Mucosa of stomach (tissue), 1 donor: ENCODE measurements at regions not wholly inside any gene's neighbourhood (a gene's known extent, or its start where the extent isn't known, plus 50 kb on each side); places are given as distances from the start of the nearest gene placed in this dataset.

ENCODE experiments used
- H3K27me3 ChIP-seq: one replicate; pipeline ENCODE4 v1.7.0; 2013; ENCODE audit warnings: mild to moderate bottlenecking, low read length; ENCODE audit not compliant: control insufficient read depth, insufficient read depth
- H3K36me3 ChIP-seq: one replicate; pipeline ENCODE4 v1.7.0; 2013; ENCODE audit warnings: low read length; ENCODE audit not compliant: control insufficient read depth, insufficient read depth
- H3K4me1 ChIP-seq: one replicate; pipeline ENCODE4 v1.7.0; 2013; ENCODE audit warnings: mild to moderate bottlenecking, low read length; ENCODE audit not compliant: control insufficient read depth, insufficient read depth
- H3K4me3 ChIP-seq: one replicate; pipeline ENCODE4 v1.7.0; 2013; ENCODE audit warnings: low read length
- H3K9ac ChIP-seq: one replicate; pipeline ENCODE4 v1.7.0; 2013; ENCODE audit warnings: mild to moderate bottlenecking, low read length, moderate library complexity
- H3K9me3 ChIP-seq: one replicate; pipeline ENCODE4 v1.7.0; 2013; ENCODE audit warnings: mild to moderate bottlenecking, low read length, moderate library complexity; ENCODE audit not compliant: control insufficient read depth
- donor health status: Pancreatic carcinoma.

DNA sequence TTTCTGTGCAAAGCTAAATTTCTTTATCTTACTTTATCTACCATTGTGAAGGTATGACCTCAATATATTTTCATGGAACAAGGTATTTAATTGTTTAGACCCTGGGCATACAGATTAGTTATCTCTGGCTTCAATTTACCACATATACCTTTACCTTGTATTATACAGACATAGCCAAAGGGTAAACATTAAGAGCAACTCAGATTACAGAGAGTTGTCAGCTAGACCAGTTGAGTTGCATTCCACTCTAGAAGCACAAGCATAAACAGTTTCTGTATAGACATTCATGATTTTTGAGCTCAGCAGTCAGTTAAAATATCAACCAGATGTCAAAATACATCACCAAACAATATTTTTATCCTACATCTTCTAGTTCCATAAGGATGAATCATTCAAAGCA, 857.3 kb upstream of the ZWINT start:
- Histone ChIP-seq H3K9me3 (no peaks in the 10 kb centered on the region), H3K4me3 (no peak overlapping the region), H3K36me3 (no peaks in the 10 kb centered on the region), H3K4me1 (no peaks in the 10 kb centered on the region), H3K27me3 (no peaks in the 10 kb centered on the region), H3K9ac (no peak overlapping the region)

DNA sequence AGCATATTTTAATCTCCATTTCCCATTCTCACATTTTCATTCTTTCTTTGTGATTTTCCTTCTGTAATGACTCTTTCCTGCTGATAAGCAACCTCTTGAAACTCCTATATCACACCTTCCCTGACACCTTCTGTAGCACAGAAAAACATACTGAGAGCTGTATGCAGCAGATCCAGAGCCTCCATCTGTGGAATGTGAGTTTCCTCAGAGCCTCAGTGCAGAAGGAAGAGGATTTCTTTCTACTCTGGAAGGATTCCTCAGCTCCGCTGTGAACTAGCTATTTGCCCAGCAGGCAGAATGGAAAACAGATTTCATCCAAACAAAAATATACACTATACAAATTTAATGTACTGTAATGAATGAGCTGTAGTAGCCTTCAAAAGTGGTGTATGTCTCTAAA, 841.3 kb upstream of the ZWINT start:
- Histone ChIP-seq H3K9ac (no peak overlapping the region), H3K9me3 (no peaks in the 10 kb centered on the region), H3K36me3 (no peaks in the 10 kb centered on the region), H3K4me3 (no peak overlapping the region), H3K27me3 (no peaks in the 10 kb centered on the region), H3K4me1 (no peaks in the 10 kb centered on the region)

DNA sequence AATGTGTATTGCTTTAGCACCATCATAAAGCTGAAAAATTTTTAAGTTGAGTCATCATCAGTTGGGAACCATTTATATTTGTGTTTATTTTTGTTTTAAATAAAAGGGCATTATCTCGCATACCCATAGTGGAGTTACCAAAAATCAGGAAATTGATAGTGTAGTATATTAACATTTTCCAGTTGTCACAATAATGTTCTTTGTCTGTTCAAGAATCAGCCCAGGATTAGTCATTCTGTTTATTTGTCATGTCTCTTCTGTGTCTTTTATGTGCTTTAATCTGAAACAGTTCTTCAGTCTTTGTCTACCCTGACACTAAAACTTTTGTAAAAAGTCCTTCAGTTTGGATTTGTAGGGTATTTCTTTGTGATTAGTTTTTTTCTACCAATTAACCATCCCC, 827.8 kb upstream of the ZWINT start:
- Histone ChIP-seq H3K27me3 (no peaks in the 10 kb centered on the region), H3K9ac (no peak overlapping the region), H3K4me1 (no peaks in the 10 kb centered on the region), H3K36me3 (no peaks in the 10 kb centered on the region), H3K4me3 (no peak overlapping the region), H3K9me3 (no peaks in the 10 kb centered on the region)

DNA sequence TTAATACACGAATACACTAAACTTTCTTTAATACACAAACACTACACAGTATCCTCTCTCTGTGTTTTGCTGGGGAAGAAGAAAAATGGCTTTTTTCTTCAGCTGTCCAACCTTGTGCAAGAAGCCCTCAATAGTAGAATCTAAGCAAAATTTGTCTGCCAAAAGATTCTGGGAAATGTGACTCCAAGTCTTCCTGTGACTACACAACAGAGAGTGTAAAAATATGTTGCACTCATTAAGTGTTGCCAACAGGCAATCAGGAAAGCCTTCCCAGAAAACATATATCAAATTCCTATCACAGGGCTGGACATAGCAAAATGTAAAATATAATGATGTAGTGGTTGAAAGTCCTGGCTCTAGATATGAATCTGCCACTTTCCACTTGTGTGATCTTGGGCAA, 825.1 kb upstream of the ZWINT start:
- H3K4me1 ChIP-seq = no peaks in the 10 kb centered on the region
- H3K27me3 ChIP-seq = no peaks in the 10 kb centered on the region
- H3K9ac ChIP-seq = no peak overlapping the region
- H3K4me3 ChIP-seq = no peak overlapping the region
- H3K36me3 ChIP-seq = no peaks in the 10 kb centered on the region
- H3K9me3 ChIP-seq = no peaks in the 10 kb centered on the region

DNA sequence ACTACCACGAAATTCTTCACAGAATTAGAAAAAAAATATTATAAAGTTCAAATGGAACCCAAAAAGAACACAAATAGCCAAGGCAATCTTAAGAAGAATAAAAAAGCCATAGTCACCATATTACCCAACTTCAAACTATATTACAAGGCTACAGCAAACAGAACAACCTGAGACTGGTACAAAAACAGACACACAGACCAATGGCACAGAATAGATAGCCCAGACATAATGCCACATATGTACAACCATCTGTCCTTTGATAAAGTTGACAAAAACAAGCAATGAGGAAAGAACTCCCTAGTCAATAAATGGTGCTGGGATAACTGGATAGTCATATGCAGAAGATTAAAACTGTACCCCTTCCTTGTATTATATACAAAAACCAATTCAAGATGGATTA, 808.5 kb upstream of the ZWINT start:
- no peak overlapping the region for H3K9ac ChIP-seq
- H3K4me1 ChIP-seq = no peaks in the 10 kb centered on the region
- no peaks in the 10 kb centered on the region for H3K9me3 ChIP-seq
- no peaks in the 10 kb centered on the region for H3K36me3 ChIP-seq
- H3K4me3 ChIP-seq = no peak overlapping the region
- no peaks in the 10 kb centered on the region for H3K27me3 ChIP-seq

DNA sequence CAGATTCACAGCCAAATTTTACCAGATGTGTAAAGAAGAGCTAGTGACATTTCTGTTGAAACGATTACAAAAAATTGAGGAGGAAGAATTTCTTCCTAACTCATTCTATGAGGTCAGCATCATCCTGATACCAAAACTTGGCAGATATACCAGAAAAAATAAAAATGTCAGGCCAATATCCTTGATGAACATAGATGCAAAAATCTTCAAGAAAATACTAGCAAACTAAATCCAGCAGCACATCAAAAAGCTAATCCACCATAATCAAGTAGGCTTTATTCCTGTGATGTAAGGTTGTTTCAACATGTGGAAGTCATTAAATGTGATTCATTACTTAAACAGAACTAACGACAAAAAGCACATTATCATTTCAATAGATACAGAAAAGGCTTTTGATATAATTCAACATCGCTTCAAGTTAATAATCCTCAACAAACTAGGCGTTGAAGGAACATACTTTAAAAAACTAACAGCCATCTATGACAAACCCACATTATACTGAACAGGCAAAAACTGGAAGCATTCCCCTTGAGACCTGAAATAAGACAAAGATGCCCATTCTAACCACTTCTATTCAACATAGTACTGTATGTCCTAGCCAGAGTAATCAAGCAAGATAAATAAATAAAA, 807.7 kb upstream of the ZWINT start:
- no peaks in the 10 kb centered on the region for H3K9me3 ChIP-seq
- no peaks in the 10 kb centered on the region for H3K36me3 ChIP-seq
- no peak overlapping the region for H3K4me3 ChIP-seq
- no peaks in the 10 kb centered on the region for H3K27me3 ChIP-seq
- H3K4me1 ChIP-seq = no peaks in the 10 kb centered on the region
- no peak overlapping the region for H3K9ac ChIP-seq

DNA sequence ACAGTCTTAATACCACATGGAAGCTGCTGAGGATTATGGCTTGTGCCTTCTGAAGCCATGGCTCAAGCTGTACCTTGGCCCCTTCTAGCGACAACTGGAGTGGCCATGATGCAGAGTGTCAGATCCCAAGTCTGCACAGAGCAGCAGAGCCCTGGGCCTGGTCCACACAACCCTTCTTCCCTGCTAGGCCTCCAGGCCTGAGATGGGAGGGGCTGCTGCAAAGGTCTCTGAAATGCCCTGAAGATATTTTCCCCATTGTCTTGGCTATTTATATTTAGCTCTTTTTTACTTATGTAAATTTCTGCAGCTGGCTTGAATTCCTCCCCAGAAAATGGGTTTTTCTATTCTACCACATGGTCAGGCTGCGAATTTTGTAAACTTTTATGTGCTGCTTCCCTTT, 804.6 kb upstream of the ZWINT start:
- no peaks in the 10 kb centered on the region for H3K27me3 ChIP-seq
- no peak overlapping the region for H3K9ac ChIP-seq
- no peaks in the 10 kb centered on the region for H3K9me3 ChIP-seq
- no peaks in the 10 kb centered on the region for H3K36me3 ChIP-seq
- no peaks in the 10 kb centered on the region for H3K4me1 ChIP-seq
- no peak overlapping the region for H3K4me3 ChIP-seq

DNA sequence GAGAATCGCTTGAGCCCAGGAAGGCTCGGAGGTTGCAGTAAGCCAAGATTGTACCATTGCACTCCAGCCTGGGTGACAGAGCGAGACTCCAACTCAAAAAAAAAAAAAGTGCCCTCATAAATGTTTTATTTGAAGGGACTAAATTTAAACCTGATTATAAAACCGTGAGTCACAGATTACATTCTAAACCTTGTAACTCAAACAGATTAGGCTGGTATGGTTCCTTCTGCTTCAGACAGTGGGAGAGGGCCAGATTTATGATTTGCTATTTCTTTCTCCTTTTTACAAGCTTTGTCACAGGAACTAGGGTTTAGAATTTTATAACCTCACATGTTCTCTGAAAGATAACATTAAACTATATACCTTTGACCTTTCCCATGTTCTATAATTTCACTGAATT, 801.2 kb upstream of the ZWINT start:
- Histone ChIP-seq H3K4me1 (no peaks in the 10 kb centered on the region), H3K4me3 (no peak overlapping the region), H3K36me3 (no peaks in the 10 kb centered on the region), H3K27me3 (no peaks in the 10 kb centered on the region), H3K9ac (no peak overlapping the region), H3K9me3 (no peaks in the 10 kb centered on the region)

DNA sequence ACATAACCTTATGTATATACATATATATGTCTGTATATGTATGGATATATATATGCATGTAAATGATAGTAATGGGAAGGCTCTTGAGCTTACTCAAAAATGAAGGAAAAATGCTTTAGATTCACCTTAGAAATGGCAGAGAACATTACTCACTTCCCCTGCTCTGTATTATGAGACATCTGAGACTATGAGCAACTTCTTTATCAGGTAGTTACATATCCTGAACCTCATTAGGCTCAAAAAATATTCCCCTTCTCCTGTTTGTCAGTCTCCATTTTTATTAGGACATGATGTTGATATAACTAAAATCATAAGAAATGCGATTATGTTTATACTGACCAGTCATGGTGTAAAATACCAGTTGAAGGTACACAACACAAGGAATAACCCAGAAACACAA, 800.1 kb upstream of the ZWINT start:
- H3K9ac ChIP-seq = no peak overlapping the region
- H3K4me1 ChIP-seq = no peaks in the 10 kb centered on the region
- no peak overlapping the region for H3K4me3 ChIP-seq
- no peaks in the 10 kb centered on the region for H3K36me3 ChIP-seq
- H3K27me3 ChIP-seq = no peaks in the 10 kb centered on the region
- no peaks in the 10 kb centered on the region for H3K9me3 ChIP-seq

DNA sequence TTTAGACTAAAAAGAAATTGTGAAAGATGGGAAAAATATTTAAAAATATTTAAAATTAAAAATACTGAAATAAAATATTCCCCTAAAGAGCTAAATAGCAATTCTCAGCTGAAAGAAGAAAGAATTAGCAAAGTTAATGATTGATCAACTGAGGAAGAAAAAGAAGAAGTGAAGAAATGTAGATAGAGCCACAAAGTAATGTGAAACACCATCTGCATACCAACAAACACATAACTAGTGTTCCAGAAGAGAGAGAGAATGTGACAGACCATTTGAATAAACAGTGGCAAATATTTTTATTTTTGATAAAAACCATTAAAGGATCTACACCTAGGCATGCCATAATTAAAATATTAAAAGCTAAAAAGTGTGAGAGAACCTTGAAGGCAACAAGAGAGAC, 784.5 kb upstream of the ZWINT start:
- Histone ChIP-seq H3K9me3 (no peaks in the 10 kb centered on the region), H3K4me3 (no peak overlapping the region), H3K27me3 (no peaks in the 10 kb centered on the region), H3K9ac (no peak overlapping the region), H3K36me3 (no peaks in the 10 kb centered on the region), H3K4me1 (no peaks in the 10 kb centered on the region)

DNA sequence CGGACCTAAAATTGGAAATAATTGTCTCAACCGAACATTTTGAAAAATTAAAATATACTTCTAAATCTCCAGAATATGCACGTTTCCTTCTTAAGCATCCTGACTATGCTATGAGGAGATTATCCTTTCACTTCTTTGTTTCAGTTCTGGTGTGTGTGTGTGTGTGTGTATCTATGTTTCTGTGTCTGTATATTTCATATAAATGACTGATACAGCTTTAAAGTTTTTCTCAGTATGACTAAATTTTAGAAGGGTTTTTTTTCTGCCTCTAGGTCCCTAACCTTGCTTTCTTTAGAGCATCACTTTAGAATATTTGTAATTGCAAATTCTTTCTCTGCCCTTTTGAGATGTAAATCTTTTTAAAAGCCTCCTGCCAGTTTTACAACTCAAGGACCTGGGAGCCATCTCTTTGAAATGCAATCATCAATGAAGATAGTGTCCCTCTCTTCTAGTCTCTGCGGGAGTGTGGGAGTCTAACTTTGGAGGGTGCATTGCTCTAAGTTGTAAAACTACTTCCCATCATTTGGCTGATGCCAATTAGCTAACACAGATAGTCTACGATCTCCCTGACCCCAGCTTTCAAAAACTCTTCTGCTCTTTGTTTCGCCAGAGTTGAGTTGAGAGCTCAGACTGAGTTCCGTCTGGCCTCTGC, 782.0 kb upstream of the ZWINT start:
- no peaks in the 10 kb centered on the region for H3K27me3 ChIP-seq
- H3K9ac ChIP-seq = no peak overlapping the region
- no peaks in the 10 kb centered on the region for H3K9me3 ChIP-seq
- H3K4me3 ChIP-seq = no peak overlapping the region
- no peaks in the 10 kb centered on the region for H3K36me3 ChIP-seq
- H3K4me1 ChIP-seq = no peaks in the 10 kb centered on the region

DNA sequence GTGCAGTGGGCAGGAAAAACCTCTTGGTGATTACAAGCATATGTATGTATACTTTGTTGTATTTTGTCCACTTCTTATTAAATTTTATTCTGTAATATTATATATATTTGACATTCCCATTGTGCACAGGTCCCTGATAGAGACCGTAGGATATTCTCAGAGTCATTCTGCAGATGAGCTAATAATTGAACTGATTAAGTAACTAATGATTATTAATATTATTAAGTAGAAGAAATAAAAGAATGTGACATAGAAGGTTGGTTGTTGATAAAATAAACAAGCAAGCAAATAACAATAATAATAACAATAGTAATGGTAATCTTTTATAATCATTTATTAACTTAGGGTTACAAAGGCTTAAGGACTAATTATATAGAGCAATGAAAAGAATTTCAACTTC, 780.6 kb upstream of the ZWINT start:
- Histone ChIP-seq H3K9ac (no peak overlapping the region), H3K4me3 (no peak overlapping the region), H3K4me1 (no peaks in the 10 kb centered on the region), H3K36me3 (no peaks in the 10 kb centered on the region), H3K9me3 (no peaks in the 10 kb centered on the region), H3K27me3 (no peaks in the 10 kb centered on the region)

DNA sequence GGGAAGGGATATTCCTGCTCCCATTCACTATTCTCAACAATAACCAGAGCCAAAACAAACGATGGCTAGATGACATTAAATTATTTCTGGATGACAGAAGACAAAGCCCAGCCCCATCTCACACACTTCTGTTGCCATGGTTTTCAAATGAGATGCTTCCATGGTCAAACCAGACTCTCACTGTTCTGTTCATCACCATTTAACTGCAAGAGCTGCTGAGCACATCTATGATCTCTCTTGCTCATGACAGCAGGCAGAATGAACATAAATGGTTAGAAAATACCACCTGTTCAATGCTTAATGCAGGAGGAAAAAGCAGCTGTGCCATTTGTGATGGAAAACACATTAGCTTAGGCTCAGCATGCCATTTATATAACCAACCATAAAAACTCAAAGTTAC, 758.6 kb upstream of the ZWINT start:
- Histone ChIP-seq H3K4me3 (no peak overlapping the region), H3K4me1 (no peaks in the 10 kb centered on the region), H3K9me3 (no peaks in the 10 kb centered on the region), H3K9ac (no peak overlapping the region), H3K27me3 (no peaks in the 10 kb centered on the region), H3K36me3 (no peaks in the 10 kb centered on the region)
